ENCODE measurements at regions not wholly inside any gene's neighbourhood (a gene's known extent, or its start where the extent isn't known, plus 50 kb on each side); places are given as distances from the start of the nearest gene placed in this dataset.

GRCh38 chr2:136182315-136182714 is 64.4 kb upstream of the CXCR4 start:
- no peak for TF ChIP-seq CTCF (IDR thresholded peaks at IDR 0.05; ENCODE audit: low read length, missing control alignments)

GRCh38 chr2:136179602-136179975 is 61.6 kb upstream of the CXCR4 start:
- no peak for DNase-seq (ENCODE audit: low read depth)
- no peak for TF ChIP-seq CTCF (IDR thresholded peaks at IDR 0.05; ENCODE audit: low read length, missing control alignments)
- H3K4me3 ChIP-seq (replicated peaks; ENCODE audit: low read depth, low read length), result no peak overlapping the region

More at GRCh38 chr2:136182315-136182714, 64.4 kb upstream of the CXCR4 start:
- H3K4me3 ChIP-seq (replicated peaks; ENCODE audit: low read depth, low read length), result no peak overlapping the region
- DNase-seq (ENCODE audit: low read depth), result no peak

GRCh38 chr2:136178941-136179601 is 61.1 kb upstream of the CXCR4 start:
- DNase-seq (ENCODE audit: low read depth), result no peak
- no peak for TF ChIP-seq CTCF (IDR thresholded peaks at IDR 0.05; ENCODE audit: low read length, missing control alignments)
- no peak overlapping the region for H3K4me3 ChIP-seq (replicated peaks; ENCODE audit: low read depth, low read length)

- no peak for DNase-seq (ENCODE audit: low read depth)
- TF ChIP-seq CTCF (IDR thresholded peaks at IDR 0.05; ENCODE audit: low read length, missing control alignments), result no peak
- H3K4me3 ChIP-seq (replicated peaks; ENCODE audit: low read depth, low read length), result no peak overlapping the region
These were observed 57.9 kb upstream of the CXCR4 start for GRCh38 chr2:136175868-136176267.

GRCh38 chr2:136175466-136175865 is 57.5 kb upstream of the CXCR4 start:
- no peak overlapping the region for H3K4me3 ChIP-seq (replicated peaks; ENCODE audit: low read depth, low read length)
- no peak for TF ChIP-seq CTCF (IDR thresholded peaks at IDR 0.05; ENCODE audit: low read length, missing control alignments)
- DNase-seq (ENCODE audit: low read depth), result no peak

GRCh38 chr2:136173126-136173525 is 55.2 kb upstream of the CXCR4 start:
- no peak for TF ChIP-seq CTCF (IDR thresholded peaks at IDR 0.05; ENCODE audit: low read length, missing control alignments)
- no peak for DNase-seq (ENCODE audit: low read depth)

GRCh38 chr2:136171223-136171622 is 53.3 kb upstream of the CXCR4 start:
- no peak for DNase-seq (ENCODE audit: low read depth)
- TF ChIP-seq CTCF (IDR thresholded peaks at IDR 0.05; ENCODE audit: low read length, missing control alignments), result no peak
- no peak overlapping the region for H3K4me3 ChIP-seq (replicated peaks; ENCODE audit: low read depth, low read length)

More at GRCh38 chr2:136173126-136173525, 55.2 kb upstream of the CXCR4 start:
- H3K4me3 ChIP-seq (replicated peaks; ENCODE audit: low read depth, low read length), result no peak overlapping the region
